Ovary (tissue), 7 donors: ENCODE measurements at regions not wholly inside any gene's neighbourhood (a gene's known extent, or its start where the extent isn't known, plus 50 kb on each side); places are given as distances from the start of the nearest gene placed in this dataset.
"Not testable (repeated sequence)": the region's sequence is repeated elsewhere in the genome, so short reads cannot be mapped to it uniquely, and the experiment has no call there.

Experiments
- DNase-seq, 5 donors: peaks; one replicate each; pipeline ENCODE4 v3.0.0-alpha.2; 2019 to 2020
- H3K27ac ChIP-seq, 2 donors: fragments of 200-600 bp; one replicate each; pipeline versions ENCODE4 v1.5.1 to v1.8.0; 2019 to 2022
- H3K27me3 ChIP-seq: fragments of 200-600 bp; one replicate; pipeline ENCODE4 v1.8.0; 2022
- H3K36me3 ChIP-seq: fragments of 200-600 bp; sonication (generic); one replicate; pipeline ENCODE4 v1.5.1; 2019
- H3K4me1 ChIP-seq: one replicate; pipeline ENCODE4 v1.8.1; 2013; ENCODE audit warnings: mild to moderate bottlenecking, moderate library complexity; ENCODE audit not compliant: insufficient read depth
- H3K4me3 ChIP-seq: fragments of 200-600 bp; sonication (generic); one replicate; pipeline ENCODE4 v1.5.1; 2017
- H3K9me3 ChIP-seq, 2 donors: fragments of 200-600 bp in 1 of 2; sonication (generic) in 1 of 2; one replicate each; pipeline versions ENCODE4 v1.5.1 to v1.8.1; 2013 to 2019; ENCODE audit warnings: mild to moderate bottlenecking in 1 of 2, moderate library complexity in 1 of 2
- CTCF ChIP-seq, 3 donors: fragments of 450-650 bp in 2 of 3; fragments of 200-600 bp in 1 of 3; IDR thresholded peaks; one replicate each; pipeline versions ENCODE4 v1.5.1 to v1.8.0; 2016 to 2022; ENCODE audit warnings: antibody characterized with exemption in 3 of 3, mild to moderate bottlenecking in 1 of 3
- EP300 ChIP-seq: sonication (generic); formaldehyde crosslinking; IDR thresholded peaks from one replicate; pipeline ENCODE4 v1.6.1; 2017; ENCODE audit warnings: antibody characterized with exemption
- POLR2A ChIP-seq: fragments of 450-650 bp; IDR thresholded peaks from one replicate; pipeline ENCODE4 v1.6.1; 2017; ENCODE audit warnings: antibody characterized with exemption, mild to moderate bottlenecking, moderate library complexity
- WGBS, 3 donors: extraction: QIAGEN DNeasy Blood & Tissue Kit in 1 of 3; methylation state at CpG; one replicate each; pipeline versions ENCODE4 v1.1.5 to v1.1.7; 2013 to 2017; 5-methylcytosine and 5-hydroxymethylcytosine counted together
- intact Hi-C, 4 donors: fragments of 100-400 bp; cut with DNase I; formaldehyde crosslinking; loops; one replicate each; pipeline versions ENCODE4 v1.11.0 to v1.15.1; 2022 to 2023
- donor health status: DM: no; HTN: no; CAD: no; lungs with moderate emphysema.
- donor health status: DM: no; HTN: no; CAD: no.
- donor health status: Bipolar disorder and iron deficiency.
- donor health status: DM: no; HTN: no; CAD: no.
- donor health status: DM: yes; HTN: yes; CAD: no.

- peak in 3 of 5 donors; percentile 14 to 34 (median 28) for DNase-seq
- 13 to 20% (median 17%) methylated on average over 5 of the region's 5 CpGs for WGBS, 3 donors
- no peak overlapping the region for H3K4me3 ChIP-seq
- no peaks in the 10 kb centered on the region for H3K4me1 ChIP-seq
- no peaks in the 10 kb centered on the region for H3K36me3 ChIP-seq
- intact Hi-C loops: no loop called here
- TF ChIP-seq POLR2A (no peak), CTCF (IDR thresholded peaks at IDR 0.05) (peak in 2 of 3 donors; percentile 12 to 45), EP300 (no peak)
- no peaks in the 10 kb centered on the region for H3K27me3 ChIP-seq
- H3K9me3 ChIP-seq: no peaks in the 10 kb centered on the region
- H3K27ac ChIP-seq: no peak overlapping the region
Measured at GRCh38 chr10:57657164-57657765, 610.4 kb downstream of the IPMK start.

GRCh38 chr10:57654856-57655255 is 612.8 kb downstream of the IPMK start:
- H3K27ac ChIP-seq: no peak overlapping the region
- no peak for TF ChIP-seq CTCF (IDR thresholded peaks at IDR 0.05)
- no peak for TF ChIP-seq POLR2A
- TF ChIP-seq EP300: no peak
- H3K4me3 ChIP-seq: no peak overlapping the region
- H3K4me1 ChIP-seq: no peaks in the 10 kb centered on the region
- H3K9me3 ChIP-seq: no peaks in the 10 kb centered on the region
- no peaks in the 10 kb centered on the region for H3K27me3 ChIP-seq
- H3K36me3 ChIP-seq: no peaks in the 10 kb centered on the region
- no peak for DNase-seq
- WGBS, 3 donors: 77 to 84% (median 81%) methylated on average over 2 of the region's 2 CpGs
- intact Hi-C loops: no loop called here

- intact Hi-C loops, H3K27ac ChIP-seq, H3K36me3 ChIP-seq, DNase-seq, H3K4me1 ChIP-seq, H3K27me3 ChIP-seq, H3K4me3 ChIP-seq, H3K9me3 ChIP-seq: not testable (repeated sequence)
- 78 to 89% (median 84%) methylated on average over 3 of the region's 3 CpGs for WGBS, 3 donors
Measured at GRCh38 chr10:57645108-57645507, 622.6 kb downstream of the IPMK start.

GRCh38 chr10:57638411-57638810 is 629.3 kb downstream of the IPMK start:
- Histone ChIP-seq H3K9me3 (no peaks in the 10 kb centered on the region), H3K27me3 (no peaks in the 10 kb centered on the region), H3K4me1 (no peaks in the 10 kb centered on the region), H3K27ac (no peak overlapping the region), H3K4me3 (no peak overlapping the region), H3K36me3 (no peaks in the 10 kb centered on the region)
- intact Hi-C loops: no loop called here
- TF ChIP-seq EP300 (no peak), CTCF (IDR thresholded peaks at IDR 0.05) (no peak), POLR2A (no peak)
- 90 to 97% (median 91%) methylated on average over 2 of the region's 2 CpGs for WGBS, 3 donors
- no peak for DNase-seq

GRCh38 chr10:57628592-57629284 is 639.0 kb downstream of the IPMK start:
- intact Hi-C loops: no loop called here
- WGBS, 3 donors: 25 to 31% (median 27%) methylated on average over 3 of the region's 3 CpGs

More at GRCh38 chr10:57628592-57629284, 639.0 kb downstream of the IPMK start:
- H3K36me3 ChIP-seq: no peaks in the 10 kb centered on the region
- H3K4me3 ChIP-seq: no peak overlapping the region
- DNase-seq: no peak
- TF ChIP-seq CTCF (IDR thresholded peaks at IDR 0.05) (no peak), EP300 (no peak), POLR2A (no peak)
- H3K4me1 ChIP-seq: no peaks in the 10 kb centered on the region
- H3K27me3 ChIP-seq: no peaks in the 10 kb centered on the region
- H3K27ac ChIP-seq: no peak overlapping the region
- no peaks in the 10 kb centered on the region for H3K9me3 ChIP-seq
